ENCODE measurements at regions not wholly inside any gene's neighbourhood (a gene's known extent, or its start where the extent isn't known, plus 50 kb on each side); places are given as distances from the start of the nearest gene placed in this dataset.
A peak's percentile ranks its signal among the peaks of the same experiment; 100 is the strongest.

GRCh38 chr20:12835999-12836398 lies 172.8 kb upstream of the SPTLC3 start:
- Histone ChIP-seq H3K27me3 (peaks cover 0 to 3% (median 0%) of the 10 kb centered on the region in 4 donors), H3K9me3 (no peaks in the 10 kb centered on the region), H3K27ac (replicated peaks in 1 of 4) (no peak overlapping the region), H3K4me3 (no peak overlapping the region), H3K36me3 (no peaks in the 10 kb centered on the region), H3K4me1 (no peaks in the 10 kb centered on the region)
- intact Hi-C loops (cut with DNase I), result no loop called here
- TF ChIP-seq POLR2A (IDR thresholded peaks at IDR 0.05; ENCODE audit: low read depth), result no peak
- TF ChIP-seq EP300 (IDR thresholded peaks at IDR 0.05), result no peak
- no peak for TF ChIP-seq POLR2AphosphoS5 (IDR thresholded peaks at IDR 0.05)
- TF ChIP-seq CTCF (IDR thresholded peaks at IDR 0.05), result no peak
- 91% methylated on average over 1 of the region's 1 CpG for WGBS
- no peak for DNase-seq (ENCODE audit: extremely low spot score)

GRCh38 chr20:12837646-12838045 lies 171.1 kb upstream of the SPTLC3 start:
- Histone ChIP-seq H3K27ac (replicated peaks in 1 of 4) (no peak overlapping the region), H3K9me3 (no peaks in the 10 kb centered on the region), H3K4me3 (no peak overlapping the region), H3K4me1 (no peaks in the 10 kb centered on the region), H3K27me3 (peaks cover 0 to 12% (median 0%) of the 10 kb centered on the region in 4 donors), H3K36me3 (no peaks in the 10 kb centered on the region)
- intact Hi-C loops (cut with DNase I), result no loop called here
- WGBS, result 43% methylated on average over 2 of the region's 2 CpGs
- no peak for DNase-seq (ENCODE audit: extremely low spot score)
- TF ChIP-seq CTCF (IDR thresholded peaks at IDR 0.05) (no peak), POLR2A (IDR thresholded peaks at IDR 0.05; ENCODE audit: low read depth) (no peak), POLR2AphosphoS5 (IDR thresholded peaks at IDR 0.05) (no peak), EP300 (IDR thresholded peaks at IDR 0.05) (no peak)

GRCh38 chr20:12838261-12838866 lies 170.4 kb upstream of the SPTLC3 start:
- no peak for DNase-seq (ENCODE audit: extremely low spot score)
- TF ChIP-seq CTCF (IDR thresholded peaks at IDR 0.05) (peak in 1 of 3 experiments; percentile 4), POLR2AphosphoS5 (IDR thresholded peaks at IDR 0.05) (no peak), POLR2A (IDR thresholded peaks at IDR 0.05; ENCODE audit: low read depth) (no peak), EP300 (IDR thresholded peaks at IDR 0.05) (no peak)
- peaks cover 0 to 10% (median 0%) of the 10 kb centered on the region in 4 donors for H3K27me3 ChIP-seq
- no peaks in the 10 kb centered on the region for H3K4me1 ChIP-seq
- no peaks in the 10 kb centered on the region for H3K9me3 ChIP-seq
- no peaks in the 10 kb centered on the region for H3K36me3 ChIP-seq
- 91% methylated on average over 3 of the region's 3 CpGs for WGBS
- no peak overlapping the region for H3K27ac ChIP-seq (replicated peaks in 1 of 4)
- no peak overlapping the region for H3K4me3 ChIP-seq
- intact Hi-C loops (cut with DNase I), result no loop called here

GRCh38 chr20:12847872-12848271 lies 160.9 kb upstream of the SPTLC3 start:
- no peak for DNase-seq (ENCODE audit: extremely low spot score)
- no peaks in the 10 kb centered on the region for H3K9me3 ChIP-seq
- intact Hi-C loops (cut with DNase I), result loop anchor here (10.0 kb wide), 1 partner anchor 63 kb away; no protein-coding TSS in a partner anchor
- H3K36me3 ChIP-seq, result no peaks in the 10 kb centered on the region
- TF ChIP-seq CTCF (IDR thresholded peaks at IDR 0.05) (no peak), EP300 (IDR thresholded peaks at IDR 0.05) (no peak), POLR2AphosphoS5 (IDR thresholded peaks at IDR 0.05) (no peak), POLR2A (IDR thresholded peaks at IDR 0.05; ENCODE audit: low read depth) (no peak)
- no peak overlapping the region for H3K27ac ChIP-seq (replicated peaks in 1 of 4)
- no peaks in the 10 kb centered on the region for H3K27me3 ChIP-seq
- no peak overlapping the region for H3K4me3 ChIP-seq
- no peaks in the 10 kb centered on the region for H3K4me1 ChIP-seq
- 27% methylated on average over 2 of the region's 2 CpGs for WGBS
